ENCODE measurements at regions not wholly inside any gene's neighbourhood (a gene's known extent, or its start where the extent isn't known, plus 50 kb on each side); places are given as distances from the start of the nearest gene placed in this dataset.
"Not testable (repeated sequence)": the region's sequence is repeated elsewhere in the genome, so short reads cannot be mapped to it uniquely, and the experiment has no call there.

DNA sequence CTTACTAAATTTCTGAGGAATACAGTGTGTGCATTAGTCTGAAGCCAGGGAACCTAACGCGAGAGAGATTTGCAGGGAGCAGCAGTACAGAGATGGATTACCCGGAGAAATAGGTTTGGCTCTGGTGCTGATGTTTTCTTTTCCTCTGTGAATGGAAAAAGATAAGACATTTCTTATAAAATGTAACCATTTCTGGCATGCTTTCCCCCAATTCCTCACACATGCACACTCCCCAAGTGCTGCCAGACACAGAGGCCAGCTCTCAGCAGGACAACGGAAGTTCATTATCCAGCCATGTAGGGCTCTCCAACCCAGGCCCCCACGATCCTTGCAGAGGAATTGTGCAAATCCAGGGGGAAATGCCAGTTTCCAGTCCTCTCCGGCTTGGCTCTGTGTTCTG is 224.5 kb upstream of the MGAT5 start:
- no peak for DNase-seq

DNA sequence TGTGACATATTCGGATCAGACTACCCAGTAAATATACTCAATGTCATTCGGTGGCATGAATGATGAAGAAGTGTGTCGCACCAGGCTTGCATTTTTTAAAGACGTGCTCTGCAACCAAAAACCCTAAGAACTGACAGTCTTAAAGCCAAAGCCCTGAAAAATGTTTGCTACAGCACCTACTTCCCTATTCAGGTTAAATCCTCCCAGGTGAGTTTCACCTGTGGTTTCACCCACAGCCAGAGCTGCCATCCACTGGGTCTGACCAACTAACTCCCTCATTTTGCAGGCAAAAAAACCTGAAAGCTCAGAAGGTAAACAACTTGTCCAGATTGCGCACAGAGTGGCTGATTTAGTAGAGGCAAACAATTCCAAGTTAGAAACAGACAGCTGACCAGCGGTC is 222.3 kb upstream of the MGAT5 start:
- DNase-seq, result no peak

GRCh38 chr2:134035605-134036370 is 218.1 kb upstream of the MGAT5 start:
- no peak for DNase-seq

GRCh38 chr2:134039912-134040581 is 213.8 kb upstream of the MGAT5 start:
- no peak for DNase-seq

DNA sequence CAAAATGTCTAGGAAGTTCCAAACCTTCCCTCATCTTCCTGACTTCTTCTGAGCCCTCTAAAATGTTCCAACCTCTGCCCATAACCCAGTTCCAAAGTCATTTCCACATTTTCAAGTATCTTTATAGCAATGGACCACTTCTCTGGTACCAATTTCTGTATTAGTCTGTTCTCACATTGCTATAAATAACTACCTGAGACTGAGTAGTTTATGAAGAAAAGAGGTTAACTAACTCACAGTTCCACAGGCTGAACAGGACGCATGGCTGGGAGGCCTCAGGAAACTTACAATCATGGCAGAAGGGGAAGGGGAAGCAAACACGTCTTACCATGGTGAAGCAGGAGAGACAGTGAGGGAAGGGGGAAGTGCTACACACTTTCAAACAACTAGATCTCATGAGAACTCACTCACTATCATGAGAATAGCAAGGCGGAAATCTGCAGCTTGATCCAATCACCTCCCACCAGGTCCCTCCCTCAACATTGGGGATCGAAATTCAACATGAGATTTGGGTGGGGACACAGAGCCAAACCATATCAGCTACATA is 213.2 kb upstream of the MGAT5 start:
- not testable (repeated sequence) for DNase-seq

GRCh38 chr2:134041877-134042276 is 212.0 kb upstream of the MGAT5 start:
- no peak for DNase-seq

GRCh38 chr2:134043028-134043427 is 210.8 kb upstream of the MGAT5 start:
- not testable (repeated sequence) for DNase-seq

GRCh38 chr2:134052173-134052572 is 201.7 kb upstream of the MGAT5 start:
- no peak for DNase-seq

DNA sequence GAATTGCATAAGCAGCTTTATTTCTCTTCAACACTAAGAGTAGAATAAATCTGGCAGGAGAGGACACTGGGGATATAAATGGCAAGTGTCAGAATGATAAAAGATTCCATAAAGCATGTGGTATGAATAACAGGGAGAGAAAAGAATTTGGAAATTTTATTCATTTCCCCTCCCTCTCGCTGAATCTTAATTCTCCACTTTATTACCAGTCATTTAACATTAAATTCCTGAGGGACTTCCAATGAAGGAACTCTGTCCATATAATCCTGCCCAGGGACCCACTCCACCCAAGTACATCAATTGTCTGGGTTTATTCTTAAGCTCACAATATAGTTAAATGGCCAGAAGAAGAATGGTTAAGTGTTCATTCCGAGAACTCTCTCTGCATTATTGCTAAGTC is 197.7 kb upstream of the MGAT5 start:
- DNase-seq, result no peak

- not testable (repeated sequence) for DNase-seq
These were observed 192.8 kb upstream of the MGAT5 start for GRCh38 chr2:134061066-134061465.

- not testable (repeated sequence) for DNase-seq
These were observed 191.6 kb upstream of the MGAT5 start for GRCh38 chr2:134062235-134062634.

GRCh38 chr2:134063916-134064315 is 190.0 kb upstream of the MGAT5 start:
- DNase-seq, result not testable (repeated sequence)

DNA sequence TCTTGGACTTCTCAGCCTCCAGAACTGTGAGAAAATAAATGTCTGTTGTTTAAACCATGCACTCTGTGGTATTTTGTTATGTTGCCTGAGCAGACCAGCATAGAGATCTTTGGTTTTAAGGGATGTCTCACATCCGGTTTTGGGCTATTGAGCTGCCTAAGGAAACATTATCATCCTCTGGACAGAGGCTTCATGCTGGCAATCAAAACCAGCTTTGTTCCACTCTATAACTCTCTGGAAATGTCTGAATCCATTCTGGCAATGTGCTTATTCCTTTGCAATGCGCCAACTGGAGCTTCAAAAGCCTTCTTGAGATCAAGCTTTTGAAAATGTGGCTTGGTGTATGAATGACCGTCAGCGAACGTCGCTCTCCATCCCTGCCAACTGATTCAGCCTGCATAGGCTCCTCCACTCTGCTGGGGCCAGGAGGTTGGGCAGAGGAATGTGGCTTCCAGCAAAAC is 183.6 kb upstream of the MGAT5 start:
- no peak for DNase-seq

DNA sequence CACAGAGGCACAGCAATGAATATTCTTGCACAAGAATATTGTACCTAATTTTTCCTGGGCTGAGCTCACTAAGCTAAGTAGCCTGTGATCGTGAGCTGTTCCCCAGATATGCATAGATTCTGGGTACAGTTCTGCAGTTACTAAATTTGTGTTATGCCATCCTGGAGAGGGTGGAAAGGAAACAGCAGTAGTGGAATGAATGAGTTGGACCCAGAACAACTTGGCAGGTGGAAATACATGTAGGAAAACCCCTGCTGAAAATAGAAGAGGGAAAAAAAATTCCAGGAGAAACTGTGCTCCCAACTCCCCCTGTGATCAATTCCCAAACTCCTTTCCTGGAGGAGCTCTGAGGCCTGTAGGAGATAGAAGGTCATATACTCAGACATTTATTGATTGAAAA is 181.5 kb upstream of the MGAT5 start:
- no peak for DNase-seq

- DNase-seq, result no peak
These were observed 180.8 kb upstream of the MGAT5 start for GRCh38 chr2:134073023-134073422.

DNA sequence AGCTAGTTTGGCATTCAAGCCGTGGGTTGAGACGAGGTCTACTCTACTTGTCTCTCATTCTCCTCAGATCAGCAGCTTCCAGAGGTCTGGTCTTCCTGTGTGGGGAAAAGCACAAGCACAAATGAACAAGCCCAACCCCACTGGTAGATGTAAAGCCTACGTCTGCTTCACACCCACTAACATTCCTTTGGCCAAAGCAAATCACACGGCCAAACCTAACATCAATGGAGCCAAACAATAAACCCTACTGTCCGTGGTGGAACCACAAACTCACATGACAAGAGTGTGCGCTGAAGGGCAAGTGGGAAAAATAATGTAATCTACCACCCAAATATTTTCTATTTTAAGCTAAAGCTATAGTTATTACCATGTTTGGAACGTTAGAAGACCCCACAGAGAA is 179.3 kb upstream of the MGAT5 start:
- DNase-seq, result no peak

- no peak for DNase-seq
These were observed 178.7 kb upstream of the MGAT5 start for GRCh38 chr2:134075204-134075603.

DNA sequence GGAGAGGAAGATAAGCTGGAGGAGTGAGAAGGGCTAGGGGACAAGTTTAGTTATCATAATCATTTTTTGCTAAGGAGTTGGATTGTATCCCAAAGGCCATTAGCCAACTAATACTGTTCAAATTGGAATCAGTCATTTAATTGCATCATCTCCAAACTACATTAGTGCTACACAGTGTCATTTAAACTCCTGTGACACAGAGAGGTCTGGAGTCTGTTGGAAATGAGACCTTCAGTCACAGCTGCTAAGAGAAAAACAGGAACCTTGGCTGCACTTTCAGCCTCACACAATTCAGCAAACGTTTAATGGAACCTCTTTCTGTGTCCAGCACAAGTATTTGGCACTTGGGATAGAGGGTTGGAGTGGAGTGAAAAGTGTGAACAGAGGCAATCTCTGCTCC is 175.5 kb upstream of the MGAT5 start:
- no peak for DNase-seq

DNA sequence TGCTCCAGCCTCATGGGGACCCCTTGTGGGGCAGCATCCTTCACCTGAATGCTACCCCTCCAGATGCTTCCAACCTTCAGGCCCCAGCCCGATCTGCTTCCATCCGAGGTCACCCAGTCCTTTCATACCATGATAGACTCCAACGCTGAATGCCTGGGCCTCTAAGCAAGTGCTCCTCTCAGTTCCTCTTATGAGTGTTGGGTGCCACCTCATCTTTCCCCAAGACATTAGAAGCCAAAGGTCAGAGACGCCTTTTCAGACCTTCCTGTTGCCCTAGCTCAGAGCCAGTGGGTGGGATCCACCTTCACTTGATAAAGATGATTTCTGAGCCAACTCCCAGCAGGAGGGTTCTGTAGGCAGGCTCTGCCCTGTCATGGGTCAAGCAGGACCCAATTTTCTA is 174.5 kb upstream of the MGAT5 start:
- no peak for DNase-seq

DNA sequence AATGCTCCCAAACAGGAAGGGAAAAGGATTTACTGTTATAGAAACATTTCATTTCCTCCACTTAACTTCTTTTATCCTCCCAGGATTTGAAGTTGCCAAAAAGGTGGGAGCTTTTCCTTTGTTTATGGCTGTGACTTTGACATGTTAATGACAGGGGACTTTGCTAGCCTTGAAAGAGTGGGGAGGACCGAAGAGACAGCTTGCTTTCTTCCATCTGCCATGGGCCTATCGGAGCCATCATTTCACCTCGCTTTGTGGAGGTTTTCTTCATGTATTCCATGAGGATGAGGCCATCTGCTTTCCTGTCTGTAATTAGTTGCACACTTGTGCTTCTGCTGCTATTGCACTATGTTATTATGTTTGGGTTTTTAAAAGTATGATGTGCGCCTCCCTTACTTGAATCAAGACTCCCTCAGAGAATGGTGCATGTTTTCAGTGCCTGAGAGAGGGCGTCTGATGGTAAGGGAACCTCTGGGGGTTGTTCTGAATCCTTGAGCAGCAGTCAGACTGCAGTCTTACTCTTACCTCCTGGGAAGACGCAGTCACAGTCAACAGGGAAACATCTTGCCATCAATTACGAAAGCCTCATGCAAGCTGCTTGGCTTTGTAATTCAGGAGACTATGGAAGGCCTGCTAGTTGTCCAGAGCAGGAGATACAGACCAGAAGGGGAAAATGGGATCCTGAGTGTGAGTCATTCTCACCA is 173.3 kb upstream of the MGAT5 start:
- no peak for DNase-seq

DNA sequence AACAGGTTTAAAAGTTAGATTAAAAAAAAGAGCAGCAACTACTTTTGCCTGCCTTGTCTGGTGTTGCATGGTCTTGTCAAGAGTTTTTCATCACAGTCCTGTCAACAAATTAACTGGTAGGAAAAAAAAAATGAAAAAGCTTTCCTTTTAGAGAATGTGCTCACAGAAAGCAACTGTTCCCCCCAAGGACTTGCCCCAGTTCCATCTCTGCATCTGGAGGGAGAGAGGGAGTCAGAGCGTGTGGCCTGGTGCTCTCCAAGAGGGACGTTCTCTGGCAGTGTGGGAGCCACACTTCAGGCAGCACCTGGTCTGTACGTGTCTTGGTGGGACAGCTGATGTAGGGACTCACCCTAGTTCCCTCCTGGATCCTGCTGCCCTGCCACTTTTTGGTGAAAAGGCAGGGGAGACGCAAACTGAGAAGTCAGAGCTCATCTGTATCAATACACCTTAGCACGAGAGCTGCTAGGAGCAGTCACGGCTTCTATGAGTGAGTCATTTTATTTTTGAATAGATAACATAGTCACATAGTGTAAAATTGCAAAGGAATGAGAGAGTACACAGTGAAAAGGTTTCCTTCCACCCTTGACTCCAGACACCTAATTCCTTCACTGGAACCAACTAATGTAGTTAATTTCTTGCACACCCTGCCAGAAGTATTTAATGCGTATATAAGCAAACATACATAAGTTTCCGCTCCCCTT is 172.5 kb upstream of the MGAT5 start:
- no peak for DNase-seq

DNA sequence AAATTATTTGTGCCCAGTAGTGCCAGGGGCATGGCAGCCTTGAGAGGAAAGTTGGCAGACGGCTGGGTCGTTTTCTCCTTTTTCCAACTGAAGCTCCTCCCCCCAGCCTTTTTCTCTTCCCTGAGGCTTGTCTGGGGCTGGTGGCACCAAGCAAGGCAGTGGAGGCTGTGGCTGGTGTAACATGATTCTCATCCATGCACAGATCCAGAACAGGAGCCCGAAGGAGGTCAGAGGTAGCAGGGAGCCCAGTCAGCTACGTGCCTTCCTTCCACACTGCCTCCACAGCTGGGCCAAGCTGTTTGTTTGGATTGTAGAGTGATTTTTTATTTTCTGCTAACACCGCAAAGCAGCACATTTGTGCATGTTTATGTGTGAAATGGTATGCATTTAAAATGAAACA is 170.3 kb upstream of the MGAT5 start:
- DNase-seq, result no peak
